Activated effector memory CD4-positive, alpha-beta T cell treated with anti-CD3 and anti-CD28 coated beads, Interleukin-2, amount 50 U/mL, for 16 hours (primary cell): ENCODE measurements at regions not wholly inside any gene's neighbourhood (a gene's known extent, or its start where the extent isn't known, plus 50 kb on each side); places are given as distances from the start of the nearest gene placed in this dataset.

Source experiments
- DNase-seq: peaks from one replicate; pipeline ENCODE4 v3.0.0-alpha.2; 2020

GRCh38 chr10:118173296-118173695 lies 126.6 kb upstream of the RAB11FIP2 start:
- DNase-seq = no peak

- no peak for DNase-seq
Measured at GRCh38 chr10:118171861-118172260, 125.1 kb upstream of the RAB11FIP2 start.

- DNase-seq = no peak
Measured at GRCh38 chr10:118167056-118167700, 120.4 kb upstream of the RAB11FIP2 start.

GRCh38 chr10:118163217-118163616 lies 116.5 kb upstream of the RAB11FIP2 start:
- no peak for DNase-seq

GRCh38 chr10:118161461-118162246 lies 114.9 kb upstream of the RAB11FIP2 start:
- no peak for DNase-seq

GRCh38 chr10:118153287-118153686 lies 106.5 kb upstream of the RAB11FIP2 start:
- no peak for DNase-seq

- DNase-seq = no peak
Measured at GRCh38 chr10:118151461-118151860, 104.7 kb upstream of the RAB11FIP2 start.

- DNase-seq = no peak
Measured at GRCh38 chr10:118148247-118148646, 101.5 kb upstream of the RAB11FIP2 start.

- no peak for DNase-seq
Measured at GRCh38 chr10:118145256-118145655, 98.5 kb upstream of the RAB11FIP2 start.

GRCh38 chr10:118141471-118141870 lies 94.7 kb upstream of the RAB11FIP2 start:
- no peak for DNase-seq

- DNase-seq = no peak
Measured at GRCh38 chr10:118139321-118139720, 92.6 kb upstream of the RAB11FIP2 start.

- no peak for DNase-seq
Measured at GRCh38 chr10:118128675-118129074, 81.9 kb upstream of the RAB11FIP2 start.

GRCh38 chr10:118118716-118119115 lies 72.0 kb upstream of the RAB11FIP2 start:
- no peak for DNase-seq

GRCh38 chr10:118116715-118117449 lies 70.1 kb upstream of the RAB11FIP2 start:
- DNase-seq = no peak

- DNase-seq = no peak
Measured at GRCh38 chr10:118116362-118116714, 69.6 kb upstream of the RAB11FIP2 start.

- no peak for DNase-seq
Measured at GRCh38 chr10:118115701-118116100, 69.0 kb upstream of the RAB11FIP2 start.

GRCh38 chr10:118114992-118115391 lies 68.3 kb upstream of the RAB11FIP2 start:
- no peak for DNase-seq

GRCh38 chr10:118112543-118113125 lies 65.9 kb upstream of the RAB11FIP2 start:
- DNase-seq = no peak

- no peak for DNase-seq
Measured at GRCh38 chr10:118110750-118111149, 64.0 kb upstream of the RAB11FIP2 start.

GRCh38 chr10:118108194-118109026 lies 61.7 kb upstream of the RAB11FIP2 start:
- DNase-seq = no peak

GRCh38 chr10:118107541-118107940 lies 60.8 kb upstream of the RAB11FIP2 start:
- no peak for DNase-seq

- DNase-seq = no peak
Measured at GRCh38 chr10:118107040-118107439, 60.3 kb upstream of the RAB11FIP2 start.

GRCh38 chr10:118106426-118106825 lies 59.7 kb upstream of the RAB11FIP2 start:
- no peak for DNase-seq
